ENCODE measurements at regions not wholly inside any gene's neighbourhood (a gene's known extent, or its start where the extent isn't known, plus 50 kb on each side); places are given as distances from the start of the nearest gene placed in this dataset.

DNA sequence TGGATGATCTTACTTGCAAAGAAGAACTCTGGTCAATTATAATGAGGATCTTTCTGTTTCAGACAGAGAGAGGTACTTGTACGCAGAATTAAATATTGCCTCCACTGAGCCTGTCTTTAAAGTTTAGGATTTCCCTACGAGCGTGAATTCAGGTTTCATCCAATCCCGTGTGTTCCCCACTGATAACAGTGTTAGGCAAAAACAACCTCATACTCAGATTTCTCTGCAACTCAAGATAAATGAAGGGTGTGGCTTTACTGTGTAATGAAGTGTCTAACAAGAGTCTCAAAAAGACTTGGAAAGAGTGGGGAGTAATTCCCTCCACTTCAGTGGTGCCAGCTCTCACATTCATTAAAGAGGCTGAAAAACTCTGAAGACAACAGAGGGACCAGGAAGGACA lies 53.2 kb upstream of the ACO1 start:
- no peak for DNase-seq

DNA sequence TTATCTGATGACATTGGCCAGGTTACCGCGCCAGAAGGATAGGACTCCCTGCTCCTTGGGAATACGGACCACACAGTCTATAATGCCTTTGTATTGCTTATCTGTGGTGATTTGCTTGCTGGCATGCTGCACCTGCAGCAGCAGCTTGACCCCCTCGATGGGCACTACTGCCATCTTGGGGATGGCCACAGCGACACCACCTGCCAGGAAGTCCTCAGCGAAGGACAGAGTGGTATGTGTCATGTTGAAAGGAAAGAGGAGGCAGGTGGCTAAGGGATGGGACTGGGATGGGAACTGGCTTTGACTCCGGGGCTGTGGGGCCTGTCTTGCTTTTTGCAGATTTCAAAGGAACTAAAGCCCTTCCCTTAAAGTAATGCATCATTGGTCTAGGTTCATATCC lies 50.3 kb upstream of the ACO1 start:
- DNase-seq, result no peak
